ENCODE measurements at regions not wholly inside any gene's neighbourhood (a gene's known extent, or its start where the extent isn't known, plus 50 kb on each side); places are given as distances from the start of the nearest gene placed in this dataset.

GRCh38 chr4:171441300-171441941, 371.8 kb upstream of the GALNTL6 start:
- TF ChIP-seq CTCF (IDR thresholded peaks at IDR 0.05), result no peak
- TF ChIP-seq POLR2A (IDR thresholded peaks at IDR 0.05), result no peak

Measured in testis (tissue), 2 donors.